ENCODE measurements at regions not wholly inside any gene's neighbourhood (a gene's known extent, or its start where the extent isn't known, plus 50 kb on each side); places are given as distances from the start of the nearest gene placed in this dataset.

DNA sequence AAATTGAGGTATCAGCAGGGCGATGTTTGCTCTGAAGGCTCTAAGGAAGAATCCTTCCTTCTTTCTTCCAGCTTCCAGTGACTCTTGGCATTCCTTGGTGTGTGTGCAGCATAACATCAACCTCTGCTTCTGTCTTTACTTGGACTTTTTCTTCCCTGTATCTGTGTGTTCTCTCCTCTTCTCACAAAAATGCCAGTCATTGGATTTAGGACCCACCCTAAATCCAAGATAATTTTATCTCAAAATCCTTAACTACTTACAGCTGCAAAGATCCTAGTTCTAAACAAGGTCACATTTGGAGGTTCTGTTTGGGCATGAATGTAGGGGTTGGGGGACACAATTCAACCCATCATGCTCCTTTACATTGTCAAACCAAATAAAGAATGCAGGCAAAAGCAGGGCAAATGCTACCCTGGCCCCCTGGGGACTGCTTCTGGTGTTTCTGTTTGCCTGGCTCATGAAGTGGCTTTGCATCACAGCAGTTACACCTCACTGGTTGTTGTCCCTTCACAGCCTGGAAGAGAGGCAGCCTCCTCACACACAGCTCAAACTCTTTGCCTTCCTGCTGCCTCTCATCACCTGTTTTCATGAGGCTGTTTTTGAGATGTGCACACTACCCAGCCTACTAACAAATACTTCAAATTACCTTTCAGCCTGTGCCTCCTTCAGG lies 64.8 kb upstream of the PLCXD3 start:
- peaks cover 2% of the 10 kb centered on the region for H3K9me3 Mint-ChIP-seq
- no peaks in the 10 kb centered on the region for H3K27me3 Mint-ChIP-seq
- no peak overlapping the region for H3K4me3 Mint-ChIP-seq
- ChIA-PET POLR2A (no interaction called here), CTCF (no interaction called here)
- ATAC-seq (ENCODE audit: low read depth) = no peak
- H3K4me1 Mint-ChIP-seq = no peaks in the 10 kb centered on the region
- intact Hi-C loops (cut with micrococcal nuclease) = no loop called here
- TF ChIP-seq, protein P1, sequence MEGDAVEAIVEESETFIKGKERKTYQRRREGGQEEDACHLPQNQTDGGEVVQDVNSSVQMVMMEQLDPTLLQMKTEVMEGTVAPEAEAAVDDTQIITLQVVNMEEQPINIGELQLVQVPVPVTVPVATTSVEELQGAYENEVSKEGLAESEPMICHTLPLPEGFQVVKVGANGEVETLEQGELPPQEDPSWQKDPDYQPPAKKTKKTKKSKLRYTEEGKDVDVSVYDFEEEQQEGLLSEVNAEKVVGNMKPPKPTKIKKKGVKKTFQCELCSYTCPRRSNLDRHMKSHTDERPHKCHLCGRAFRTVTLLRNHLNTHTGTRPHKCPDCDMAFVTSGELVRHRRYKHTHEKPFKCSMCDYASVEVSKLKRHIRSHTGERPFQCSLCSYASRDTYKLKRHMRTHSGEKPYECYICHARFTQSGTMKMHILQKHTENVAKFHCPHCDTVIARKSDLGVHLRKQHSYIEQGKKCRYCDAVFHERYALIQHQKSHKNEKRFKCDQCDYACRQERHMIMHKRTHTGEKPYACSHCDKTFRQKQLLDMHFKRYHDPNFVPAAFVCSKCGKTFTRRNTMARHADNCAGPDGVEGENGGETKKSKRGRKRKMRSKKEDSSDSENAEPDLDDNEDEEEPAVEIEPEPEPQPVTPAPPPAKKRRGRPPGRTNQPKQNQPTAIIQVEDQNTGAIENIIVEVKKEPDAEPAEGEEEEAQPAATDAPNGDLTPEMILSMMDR (IDR thresholded peaks at IDR 0.05) = no peak
- H3K36me3 Mint-ChIP-seq (ENCODE audit: low read depth) = no peaks in the 10 kb centered on the region
- DNase-seq = no peak
- no peak overlapping the region for H3K27ac Mint-ChIP-seq

- no peak overlapping the region for H3K4me3 Mint-ChIP-seq
- ChIA-PET POLR2A (no interaction called here), CTCF (no interaction called here)
- H3K4me1 Mint-ChIP-seq = no peaks in the 10 kb centered on the region
- no peaks in the 10 kb centered on the region for H3K27me3 Mint-ChIP-seq
- peaks cover 2% of the 10 kb centered on the region for H3K9me3 Mint-ChIP-seq
- H3K27ac Mint-ChIP-seq = no peak overlapping the region
- intact Hi-C loops (cut with micrococcal nuclease) = no loop called here
- ATAC-seq (ENCODE audit: low read depth) (no peak), DNase-seq (no peak)
- TF ChIP-seq, protein P1 (IDR thresholded peaks at IDR 0.05) = no peak
- no peaks in the 10 kb centered on the region for H3K36me3 Mint-ChIP-seq (ENCODE audit: low read depth)
These were observed 64.0 kb upstream of the PLCXD3 start for GRCh38 chr5:41574391-41574790.
